Karpas-422 (cell line): ENCODE measurements at regions not wholly inside any gene's neighbourhood (a gene's known extent, or its start where the extent isn't known, plus 50 kb on each side); places are given as distances from the start of the nearest gene placed in this dataset.

Source experiments
- DNase-seq: peaks from one replicate; pipeline ENCODE4 v3.0.0-alpha.2; 2015
- H2AFZ ChIP-seq: fragments of 200-600 bp; sonication (generic); 2 replicates; pipeline ENCODE4 v1.6.1; 2014; ENCODE audit warnings: antibody characterized with exemption, low read length, mixed read lengths
- H3K27ac ChIP-seq: fragments of 200-600 bp; sonication (generic); 2 replicates; pipeline ENCODE4 v1.5.1; 2014; ENCODE audit warnings: mild to moderate bottlenecking, low read length, moderate library complexity
- H3K27me3 ChIP-seq: fragments of 200-600 bp; sonication (generic); 2 replicates; pipeline ENCODE4 v1.6.1; 2014; ENCODE audit warnings: low read length, mixed read lengths
- H3K36me3 ChIP-seq: fragments of 200-600 bp; sonication (generic); 2 replicates; pipeline ENCODE4 v1.6.1; 2014; ENCODE audit warnings: low read length, mixed read lengths; ENCODE audit not compliant: insufficient read depth
- H3K4me1 ChIP-seq: fragments of 200-600 bp; sonication (generic); 2 replicates; pipeline ENCODE4 v1.6.1; 2014; ENCODE audit warnings: mild to moderate bottlenecking, low read length, mixed read lengths
- H3K4me2 ChIP-seq: fragments of 200-600 bp; sonication (generic); 2 replicates; pipeline ENCODE4 v1.6.1; 2014; ENCODE audit warnings: low read length, low read depth, mild to moderate bottlenecking; ENCODE audit not compliant: poor library complexity, severe bottlenecking
- H3K4me3 ChIP-seq: fragments of 200-600 bp; sonication (generic); 2 replicates; pipeline ENCODE4 v1.5.1; 2014; ENCODE audit warnings: mild to moderate bottlenecking, antibody characterized with exemption, low read length, mixed read lengths
- H3K79me2 ChIP-seq: fragments of 200-600 bp; sonication (generic); 2 replicates; pipeline ENCODE4 v1.6.1; 2014; ENCODE audit warnings: mild to moderate bottlenecking, low read length, mixed read lengths
- H3K9ac ChIP-seq: fragments of 200-600 bp; sonication (generic); 2 replicates; pipeline ENCODE4 v1.6.0; 2014; ENCODE audit warnings: low read length
- H3K9me2 ChIP-seq: fragments of 200-600 bp; sonication (generic), shearing (Covaris generic); replicated peaks from 2 replicates; pipeline ENCODE4 v1.6.0; 2014; ENCODE audit warnings: mild to moderate bottlenecking, low read length, moderate library complexity; ENCODE audit not compliant: insufficient read depth
- H3K9me3 ChIP-seq: fragments of 300-700, 200-600 bp; sonication (generic); 2 replicates; pipeline ENCODE4 v1.6.1; 2014; ENCODE audit warnings: low read length, mixed read lengths
- H4K20me1 ChIP-seq: fragments of 200-600 bp; sonication (generic); 2 replicates; pipeline ENCODE4 v1.6.1; 2014; ENCODE audit warnings: mild to moderate bottlenecking, antibody characterized with exemption, low read length, low read depth; ENCODE audit not compliant: insufficient read depth

- Histone ChIP-seq H2AFZ (no peak overlapping the region), H3K79me2 (no peaks in the 10 kb centered on the region), H4K20me1 (no peaks in the 10 kb centered on the region), H3K9me2 (no peaks in the 10 kb centered on the region), H3K27ac (no peak overlapping the region), H3K4me2 (no peak overlapping the region), H3K9ac (no peak overlapping the region), H3K36me3 (no peaks in the 10 kb centered on the region), H3K4me3 (no peak overlapping the region), H3K27me3 (no peaks in the 10 kb centered on the region), H3K9me3 (no peaks in the 10 kb centered on the region), H3K4me1 (peaks cover 33% of the 10 kb centered on the region)
- DNase-seq = no peak
Measured at GRCh38 chr13:102933122-102933521, 87.3 kb downstream of the ERCC5 start.

GRCh38 chr13:102932331-102932730 lies 86.5 kb downstream of the ERCC5 start:
- Histone ChIP-seq H3K9me2 (no peaks in the 10 kb centered on the region), H3K4me3 (no peak overlapping the region), H4K20me1 (no peaks in the 10 kb centered on the region), H3K9me3 (no peaks in the 10 kb centered on the region), H3K9ac (no peak overlapping the region), H3K36me3 (no peaks in the 10 kb centered on the region), H3K4me1 (peaks cover 33% of the 10 kb centered on the region), H3K4me2 (no peak overlapping the region), H3K27me3 (no peaks in the 10 kb centered on the region), H3K79me2 (no peaks in the 10 kb centered on the region), H2AFZ (no peak overlapping the region), H3K27ac (no peak overlapping the region)
- DNase-seq = no peak

- peak; percentile 87 for DNase-seq
- peak overlapping the region; percentile 38 for H3K4me2 ChIP-seq
- H2AFZ ChIP-seq = no peak overlapping the region
- no peaks in the 10 kb centered on the region for H4K20me1 ChIP-seq
- no peak overlapping the region for H3K9ac ChIP-seq
- no peaks in the 10 kb centered on the region for H3K9me3 ChIP-seq
- no peaks in the 10 kb centered on the region for H3K9me2 ChIP-seq
- H3K4me1 ChIP-seq = peaks cover 21% of the 10 kb centered on the region
- H3K27me3 ChIP-seq = no peaks in the 10 kb centered on the region
- no peaks in the 10 kb centered on the region for H3K79me2 ChIP-seq
- no peak overlapping the region for H3K27ac ChIP-seq
- H3K36me3 ChIP-seq = no peaks in the 10 kb centered on the region
- H3K4me3 ChIP-seq = peak overlapping the region; percentile 19; the same call in 1 of the 2 replicates
Measured at GRCh38 chr13:102930566-102930965, 84.7 kb downstream of the ERCC5 start.

GRCh38 chr13:102928941-102929675 lies 83.3 kb downstream of the ERCC5 start:
- DNase-seq = no peak
- H3K79me2 ChIP-seq = no peaks in the 10 kb centered on the region
- H3K36me3 ChIP-seq = no peaks in the 10 kb centered on the region
- H3K4me3 ChIP-seq = no peak overlapping the region
- peaks cover 17% of the 10 kb centered on the region for H3K4me1 ChIP-seq
- H3K4me2 ChIP-seq = no peak overlapping the region
- no peak overlapping the region for H3K9ac ChIP-seq
- H3K9me2 ChIP-seq = no peaks in the 10 kb centered on the region
- H2AFZ ChIP-seq = no peak overlapping the region
- H3K9me3 ChIP-seq = no peaks in the 10 kb centered on the region
- H3K27me3 ChIP-seq = no peaks in the 10 kb centered on the region
- no peaks in the 10 kb centered on the region for H4K20me1 ChIP-seq
- no peak overlapping the region for H3K27ac ChIP-seq
